Retinal pigment epithelial cell (primary cell): ENCODE measurements at regions not wholly inside any gene's neighbourhood (a gene's known extent, or its start where the extent isn't known, plus 50 kb on each side); places are given as distances from the start of the nearest gene placed in this dataset.

Experiments
- DNase-seq: peaks from one replicate; pipeline ENCODE4 v3.0.0-alpha.2; 2010; ENCODE audit warnings: low read depth
- H3K4me3 ChIP-seq: 2 replicates; pipeline ENCODE4 v1.5.1; 2011; ENCODE audit warnings: mild to moderate bottlenecking, low read length, control low read depth, moderate library complexity
- CTCF ChIP-seq: conservative IDR thresholded peaks from 2 replicates; pipeline ENCODE4 v1.5.1; 2011; ENCODE audit warnings: low read depth, low read length, control low read depth, inconsistent platforms

DNA sequence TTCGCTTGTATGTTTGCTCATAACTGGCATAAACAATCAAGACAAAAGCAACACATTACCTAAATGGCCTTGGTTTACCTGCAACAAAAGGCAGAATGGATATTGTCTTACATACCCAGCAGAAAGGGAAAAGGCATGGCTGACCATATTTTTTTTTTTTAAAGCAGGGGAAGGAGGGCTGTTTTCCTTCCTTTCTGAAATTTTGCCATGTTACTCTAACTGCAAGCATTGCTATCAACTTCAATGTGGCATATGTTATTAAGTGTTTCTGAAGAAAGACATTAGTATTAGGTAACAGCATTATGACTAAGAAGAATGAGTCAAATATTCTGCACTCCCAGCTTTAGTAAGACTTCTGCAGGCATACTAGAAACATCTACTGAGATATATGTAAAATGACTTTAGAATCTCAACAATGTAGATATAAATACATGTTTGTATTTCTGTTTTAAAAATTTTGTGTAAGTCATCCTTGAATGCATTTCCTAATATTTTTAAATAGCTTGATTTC is 512.6 kb upstream of the FAM241A start:
- DNase-seq, result no peak
- no peak for TF ChIP-seq CTCF
- H3K4me3 ChIP-seq, result no peak overlapping the region

DNA sequence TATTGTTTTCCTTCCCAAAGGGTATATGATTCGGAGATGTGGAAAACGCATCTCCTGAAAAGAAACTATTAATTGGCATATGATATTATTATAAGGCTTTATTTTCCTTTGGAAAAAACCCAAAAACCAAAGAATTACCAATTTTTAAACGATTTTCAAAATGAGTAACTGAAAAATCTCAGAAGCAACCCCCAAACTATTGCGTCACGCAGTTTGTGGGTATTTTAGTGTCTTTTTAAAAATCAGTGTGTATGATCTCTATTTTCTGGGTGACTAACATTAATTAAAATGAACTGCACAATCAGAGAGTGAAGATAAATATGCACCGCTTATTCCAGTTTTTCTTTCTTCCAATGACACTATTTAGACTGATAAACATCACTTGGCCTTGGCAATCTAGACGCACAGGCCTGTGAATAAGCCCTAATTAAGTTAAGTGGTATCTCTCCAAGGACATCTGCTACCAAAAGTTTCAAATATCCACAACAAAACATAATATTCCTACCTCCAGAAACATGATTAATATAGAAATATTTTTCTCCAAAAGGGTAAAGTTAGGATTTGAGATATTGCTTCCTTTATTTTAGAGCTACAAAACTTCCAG is 511.5 kb upstream of the FAM241A start:
- DNase-seq, result no peak
- no peak for TF ChIP-seq CTCF
- H3K4me3 ChIP-seq, result no peak overlapping the region

- TF ChIP-seq CTCF, result no peak
- DNase-seq, result no peak
- no peak overlapping the region for H3K4me3 ChIP-seq
These were observed 509.6 kb upstream of the FAM241A start for GRCh38 chr4:111635646-111636045.

DNA sequence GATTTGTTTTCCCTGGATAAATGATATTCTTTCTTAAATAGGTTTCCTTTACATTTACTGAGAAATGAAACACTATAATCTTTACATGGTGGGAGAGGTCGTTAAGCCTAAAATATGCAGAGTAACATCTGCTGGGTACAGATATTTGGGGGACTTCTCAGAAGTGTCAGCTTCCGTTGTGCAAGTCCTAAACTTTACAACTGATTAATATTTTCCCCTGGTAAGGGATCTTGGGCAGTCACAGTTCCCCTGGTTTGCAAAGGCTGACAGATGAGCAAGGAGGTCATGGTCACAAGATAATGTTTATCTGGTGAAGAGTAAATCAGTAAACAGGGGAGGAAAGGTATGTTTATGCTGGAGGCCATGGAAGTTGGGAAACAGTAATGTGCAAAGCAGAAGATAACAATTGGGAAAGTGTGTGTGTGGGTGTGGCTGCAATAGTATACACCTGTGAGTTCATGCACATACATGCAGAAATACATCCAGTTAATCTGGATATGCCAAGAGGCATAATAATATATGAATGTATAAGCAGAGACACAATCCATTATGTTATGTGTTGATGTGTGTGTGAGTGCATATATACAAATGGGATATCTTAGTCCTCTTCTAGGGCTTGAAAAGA is 508.2 kb upstream of the FAM241A start:
- DNase-seq, result no peak
- TF ChIP-seq CTCF, result no peak
- no peak overlapping the region for H3K4me3 ChIP-seq

GRCh38 chr4:111639120-111639690 is 506.0 kb upstream of the FAM241A start:
- no peak overlapping the region for H3K4me3 ChIP-seq
- no peak for DNase-seq
- TF ChIP-seq CTCF, result no peak

DNA sequence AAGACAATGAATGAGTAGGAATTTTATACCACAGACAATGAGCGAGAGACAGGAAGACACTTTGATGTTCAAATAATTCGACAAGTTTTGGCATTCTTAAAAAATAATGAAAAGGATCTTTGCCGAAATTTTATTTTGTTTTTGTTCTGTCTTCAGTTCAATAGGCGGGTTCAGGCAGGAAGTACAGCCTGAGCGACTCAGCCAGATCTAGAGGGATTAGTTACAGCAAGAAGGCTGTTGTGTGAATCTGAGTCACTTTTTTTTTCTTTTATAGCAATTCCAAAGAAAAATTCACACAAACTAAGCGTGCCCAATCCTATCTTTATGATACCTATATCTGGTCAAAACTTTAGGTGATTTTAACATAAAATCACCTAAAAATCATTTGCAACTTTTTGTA is 505.4 kb upstream of the FAM241A start:
- peak overlapping the region; percentile 26 for H3K4me3 ChIP-seq
- no peak for TF ChIP-seq CTCF
- peak; percentile 24 for DNase-seq
